ENCODE measurements at regions not wholly inside any gene's neighbourhood (a gene's known extent, or its start where the extent isn't known, plus 50 kb on each side); places are given as distances from the start of the nearest gene placed in this dataset.

DNA sequence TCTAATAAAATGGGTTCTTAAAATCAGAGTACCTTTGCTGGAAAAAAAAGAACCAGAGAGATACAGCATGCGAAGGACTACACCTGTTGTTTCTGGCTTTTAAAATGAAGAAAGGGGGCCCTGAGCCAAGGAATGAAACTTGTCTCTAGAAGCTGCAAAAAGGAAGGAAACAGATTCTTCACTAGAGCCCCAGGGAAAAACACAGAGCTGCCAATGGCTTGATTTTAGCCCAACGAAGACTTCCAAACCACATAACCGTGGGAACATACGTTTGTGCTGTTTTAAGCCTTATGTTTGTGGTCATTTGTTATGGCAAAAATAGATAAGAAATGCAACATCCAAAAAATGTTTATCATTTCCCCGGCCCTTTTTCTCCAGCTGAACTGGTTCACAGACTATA, 780.0 kb downstream of the SORCS1 start:
- no peak overlapping the region for H3K4me3 Mint-ChIP-seq
- no peaks in the 10 kb centered on the region for H3K36me3 Mint-ChIP-seq (ENCODE audit: low read depth)
- H3K27ac Mint-ChIP-seq, result no peak overlapping the region
- Histone ChIP-seq H3K27me3 (ENCODE audit: control insufficient read depth in 1 of 2, insufficient read depth in 2 of 2, low read length in 2 of 2) (no peaks in the 10 kb centered on the region), H3K27ac (ENCODE audit: low read depth in 1 of 2, low read length in 2 of 2) (no peak overlapping the region), H3K4me1 (ENCODE audit: insufficient read depth, low read length) (no peaks in the 10 kb centered on the region), H3K9me3 (ENCODE audit: control insufficient read depth in 1 of 2, insufficient read depth in 1 of 2, low read length in 2 of 2) (peaks cover 0 to 4% of the 10 kb centered on the region in 2 experiments), H3K36me3 (ENCODE audit: insufficient read depth, low read length) (no peaks in the 10 kb centered on the region), H3K4me3 (ENCODE audit: low read length) (no peak overlapping the region)
- POLR2A ChIA-PET, result no interaction called here
- TF ChIP-seq, protein P1, sequence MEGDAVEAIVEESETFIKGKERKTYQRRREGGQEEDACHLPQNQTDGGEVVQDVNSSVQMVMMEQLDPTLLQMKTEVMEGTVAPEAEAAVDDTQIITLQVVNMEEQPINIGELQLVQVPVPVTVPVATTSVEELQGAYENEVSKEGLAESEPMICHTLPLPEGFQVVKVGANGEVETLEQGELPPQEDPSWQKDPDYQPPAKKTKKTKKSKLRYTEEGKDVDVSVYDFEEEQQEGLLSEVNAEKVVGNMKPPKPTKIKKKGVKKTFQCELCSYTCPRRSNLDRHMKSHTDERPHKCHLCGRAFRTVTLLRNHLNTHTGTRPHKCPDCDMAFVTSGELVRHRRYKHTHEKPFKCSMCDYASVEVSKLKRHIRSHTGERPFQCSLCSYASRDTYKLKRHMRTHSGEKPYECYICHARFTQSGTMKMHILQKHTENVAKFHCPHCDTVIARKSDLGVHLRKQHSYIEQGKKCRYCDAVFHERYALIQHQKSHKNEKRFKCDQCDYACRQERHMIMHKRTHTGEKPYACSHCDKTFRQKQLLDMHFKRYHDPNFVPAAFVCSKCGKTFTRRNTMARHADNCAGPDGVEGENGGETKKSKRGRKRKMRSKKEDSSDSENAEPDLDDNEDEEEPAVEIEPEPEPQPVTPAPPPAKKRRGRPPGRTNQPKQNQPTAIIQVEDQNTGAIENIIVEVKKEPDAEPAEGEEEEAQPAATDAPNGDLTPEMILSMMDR (IDR thresholded peaks at IDR 0.05), result no peak
- H3K9me3 Mint-ChIP-seq, result peaks cover 8% of the 10 kb centered on the region
- DNase-seq (no peak), ATAC-seq (ENCODE audit: poor library complexity) (no peak)
- CTCF ChIA-PET, result no interaction called here
- H3K4me1 Mint-ChIP-seq (ENCODE audit: low read depth), result no peaks in the 10 kb centered on the region
- intact Hi-C loops (cut with DNase I, micrococcal nuclease), result no loop called here
- H3K27me3 Mint-ChIP-seq, result no peaks in the 10 kb centered on the region

DNA sequence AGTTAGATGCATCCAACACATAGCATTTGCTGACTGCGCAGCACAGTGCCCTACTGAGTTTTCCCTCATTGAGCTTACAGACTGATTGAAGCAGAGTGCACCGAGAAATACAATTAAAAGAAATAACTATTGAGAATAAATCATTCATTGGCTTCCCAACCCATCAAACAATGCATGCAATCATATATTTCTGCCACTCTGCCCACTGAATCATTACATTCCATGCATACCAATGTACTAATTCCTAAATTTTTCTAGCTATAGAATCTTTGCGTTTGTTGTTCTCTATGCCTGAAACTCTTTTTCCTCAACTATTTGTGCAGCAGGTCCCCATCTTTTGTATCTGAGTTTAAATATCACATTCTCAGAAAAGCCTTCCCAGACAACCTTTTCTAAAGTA, 783.8 kb downstream of the SORCS1 start:
- H3K36me3 ChIP-seq (ENCODE audit: insufficient read depth, low read length), result no peaks in the 10 kb centered on the region
- ChIA-PET CTCF (interaction anchor here (1.1 kb wide), 1 partner anchor 25 kb away, joined by 6 read pairs; no protein-coding TSS in a partner anchor), POLR2A (no interaction called here)
- H3K4me1 Mint-ChIP-seq (ENCODE audit: low read depth), result no peaks in the 10 kb centered on the region
- H3K27ac Mint-ChIP-seq, result no peak overlapping the region
- H3K4me3 ChIP-seq (ENCODE audit: low read length), result no peak overlapping the region
- H3K9me3 Mint-ChIP-seq, result peaks cover 6% of the 10 kb centered on the region
- peaks cover 4% of the 10 kb centered on the region in 2 experiments for H3K9me3 ChIP-seq (ENCODE audit: control insufficient read depth in 1 of 2, insufficient read depth in 1 of 2, low read length in 2 of 2)
- no peak for DNase-seq
- TF ChIP-seq, protein P1 (IDR thresholded peaks at IDR 0.05), result no peak
- intact Hi-C loops (cut with DNase I, micrococcal nuclease), result no loop called here
- no peak overlapping the region for H3K4me3 Mint-ChIP-seq
- no peaks in the 10 kb centered on the region for H3K36me3 Mint-ChIP-seq (ENCODE audit: low read depth)
- no peaks in the 10 kb centered on the region for H3K27me3 Mint-ChIP-seq
- no peak for ATAC-seq (ENCODE audit: poor library complexity)
- H3K4me1 ChIP-seq (ENCODE audit: insufficient read depth, low read length), result no peaks in the 10 kb centered on the region
- no peak overlapping the region for H3K27ac ChIP-seq (ENCODE audit: low read depth in 1 of 2, low read length in 2 of 2)
- H3K27me3 ChIP-seq (ENCODE audit: control insufficient read depth in 1 of 2, insufficient read depth in 2 of 2, low read length in 2 of 2), result no peaks in the 10 kb centered on the region

DNA sequence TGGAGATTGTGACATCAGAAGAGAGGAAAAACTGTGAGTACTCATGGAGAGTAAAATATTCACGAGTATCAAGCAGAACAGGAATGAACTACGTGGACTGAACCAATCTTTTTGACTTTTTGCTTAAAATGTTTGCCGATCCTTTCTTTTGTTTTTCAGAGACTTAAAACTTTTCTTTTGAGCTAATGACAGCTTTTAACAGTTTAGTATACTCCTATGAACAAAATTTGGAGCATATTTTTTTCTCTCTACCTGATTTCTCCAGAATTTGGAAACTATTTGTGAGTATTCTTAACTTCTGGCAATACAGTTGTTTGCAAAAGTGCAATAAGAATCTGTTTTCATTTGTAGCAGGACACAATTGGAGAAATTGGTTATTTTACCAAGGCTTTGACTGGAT, 786.3 kb downstream of the SORCS1 start:
- no peak overlapping the region for H3K27ac ChIP-seq (ENCODE audit: low read depth in 1 of 2, low read length in 2 of 2)
- no peak overlapping the region for H3K4me3 Mint-ChIP-seq
- intact Hi-C loops (cut with DNase I, micrococcal nuclease), result no loop called here
- no peaks in the 10 kb centered on the region for H3K36me3 Mint-ChIP-seq (ENCODE audit: low read depth)
- no peak overlapping the region for H3K27ac Mint-ChIP-seq
- H3K9me3 ChIP-seq (ENCODE audit: control insufficient read depth in 1 of 2, insufficient read depth in 1 of 2, low read length in 2 of 2), result peaks cover 4% of the 10 kb centered on the region in 2 experiments
- H3K4me3 ChIP-seq (ENCODE audit: low read length), result no peak overlapping the region
- H3K36me3 ChIP-seq (ENCODE audit: insufficient read depth, low read length), result no peaks in the 10 kb centered on the region
- CTCF ChIA-PET, result no interaction called here
- H3K9me3 Mint-ChIP-seq, result peaks cover 8% of the 10 kb centered on the region
- H3K4me1 ChIP-seq (ENCODE audit: insufficient read depth, low read length), result no peaks in the 10 kb centered on the region
- no peaks in the 10 kb centered on the region for H3K27me3 ChIP-seq (ENCODE audit: control insufficient read depth in 1 of 2, insufficient read depth in 2 of 2, low read length in 2 of 2)
- ATAC-seq (ENCODE audit: poor library complexity), result no peak
- TF ChIP-seq, protein P1 (IDR thresholded peaks at IDR 0.05), result no peak
- no peaks in the 10 kb centered on the region for H3K27me3 Mint-ChIP-seq
- POLR2A ChIA-PET, result no interaction called here
- no peak for DNase-seq
- no peaks in the 10 kb centered on the region for H3K4me1 Mint-ChIP-seq (ENCODE audit: low read depth)
